NOMO-1 treated with dmso at 0.1 percent for 144 hours (cell line): ENCODE measurements at regions not wholly inside any gene's neighbourhood (a gene's known extent, or its start where the extent isn't known, plus 50 kb on each side); places are given as distances from the start of the nearest gene placed in this dataset.
A peak's percentile ranks its signal among the peaks of the same experiment; 100 is the strongest.

Source experiments
- DNase-seq: peaks from one replicate; lab custom pipeline; 2025; ENCODE audit not compliant: unreplicated experiment; lab: John Stamatoyannopoulos, UW

- DNase-seq, result no peak
Measured at GRCh38 chr5:6806668-6807067, 93.4 kb downstream of the TENT4A start.

GRCh38 chr5:6808462-6808861 is 95.2 kb downstream of the TENT4A start:
- DNase-seq, result no peak

- DNase-seq, result no peak
Measured at GRCh38 chr5:6810641-6811405, 97.6 kb downstream of the TENT4A start.

GRCh38 chr5:6812091-6812490 is 98.9 kb downstream of the TENT4A start:
- DNase-seq, result no peak

GRCh38 chr5:6812800-6813731 is 99.8 kb downstream of the TENT4A start:
- no peak for DNase-seq

- no peak for DNase-seq
Measured at GRCh38 chr5:6814816-6815215, 101.6 kb downstream of the TENT4A start.

- no peak for DNase-seq
Measured at GRCh38 chr5:6818594-6819511, 105.6 kb downstream of the TENT4A start.

GRCh38 chr5:6819521-6819920 is 106.3 kb downstream of the TENT4A start:
- DNase-seq, result no peak

GRCh38 chr5:6820851-6821479 is 107.7 kb downstream of the TENT4A start:
- peak; percentile 69 for DNase-seq

- DNase-seq, result no peak
Measured at GRCh38 chr5:6822068-6822467, 108.8 kb downstream of the TENT4A start.

GRCh38 chr5:6822556-6823343 is 109.5 kb downstream of the TENT4A start:
- DNase-seq, result no peak

- no peak for DNase-seq
Measured at GRCh38 chr5:6823996-6824395, 110.8 kb downstream of the TENT4A start.

- no peak for DNase-seq
Measured at GRCh38 chr5:6825678-6826244, 112.5 kb downstream of the TENT4A start.

- DNase-seq, result no peak
Measured at GRCh38 chr5:6826756-6827155, 113.5 kb downstream of the TENT4A start.

- DNase-seq, result peak; percentile 11
Measured at GRCh38 chr5:6827526-6828219, 114.4 kb downstream of the TENT4A start.

- no peak for DNase-seq
Measured at GRCh38 chr5:6829150-6829784, 116.0 kb downstream of the TENT4A start.

GRCh38 chr5:6830643-6831239 is 117.5 kb downstream of the TENT4A start:
- DNase-seq, result no peak
